ENCODE measurements at regions not wholly inside any gene's neighbourhood (a gene's known extent, or its start where the extent isn't known, plus 50 kb on each side); places are given as distances from the start of the nearest gene placed in this dataset.

DNA sequence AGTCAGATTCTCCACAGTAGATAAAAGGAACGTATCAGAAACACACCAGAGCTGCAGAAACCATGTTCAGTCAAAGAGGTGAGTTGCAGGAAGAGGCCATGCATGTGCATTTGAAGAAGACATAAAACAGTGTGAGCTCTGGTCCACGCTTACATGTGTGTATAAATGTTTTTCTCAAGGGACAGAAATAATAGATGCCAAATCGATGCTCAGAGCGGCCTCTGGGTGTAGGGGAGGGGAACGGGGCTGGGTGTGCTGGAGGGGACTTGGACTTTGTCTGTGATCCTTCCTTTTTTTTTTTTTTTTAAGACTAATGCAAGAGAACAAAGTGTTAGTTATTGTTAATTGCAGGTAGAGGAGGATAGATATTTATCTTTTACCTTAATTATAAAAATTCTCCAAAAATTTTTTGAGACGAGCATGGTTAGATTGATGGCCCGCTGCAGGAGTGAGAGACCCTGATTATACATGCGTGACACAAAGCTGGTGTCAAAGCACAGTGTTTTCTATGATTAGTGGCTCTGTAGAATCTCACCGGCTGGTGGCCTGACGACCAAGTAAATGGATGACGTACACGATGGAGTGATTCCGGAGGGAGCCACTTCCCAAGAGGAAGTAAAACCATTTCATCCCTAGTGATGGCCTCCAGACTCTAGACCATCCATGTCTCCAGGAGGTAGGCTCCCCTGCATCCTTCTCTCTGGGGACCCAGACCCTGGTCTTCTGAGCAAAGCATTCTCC, 240.2 kb downstream of the ENGASE start:
- no peak overlapping the region for H2AFZ ChIP-seq (ENCODE audit: low read length)
- 23% methylated on average over 13 of the region's 13 CpGs for WGBS (ENCODE audit: low lambda C conversion rate)
- H3K4me2 ChIP-seq (ENCODE audit: low read depth, low read length) = no peak overlapping the region
- peaks cover 18 to 91% of the 10 kb centered on the region in 2 experiments for H3K27me3 ChIP-seq (ENCODE audit: control insufficient read depth in 1 of 2, insufficient read depth in 2 of 2, low read length in 2 of 2)
- DNase-seq (ENCODE audit: low spot score) = no peak
- TF ChIP-seq NAIF1 (CRISPR knock-in tag; IDR thresholded peaks at IDR 0.05; ENCODE audit: borderline replicate concordance) (no peak), HOXA7 (CRISPR knock-in tag; IDR thresholded peaks at IDR 0.05) (no peak), CREB1 (IDR thresholded peaks at IDR 0.05) (peak; percentile 42; the same call in 1 of the 2 replicates), CREB1 (CRISPR knock-in tag; IDR thresholded peaks at IDR 0.05) (no peak), CCDC6 (CRISPR knock-in tag; IDR thresholded peaks at IDR 0.05) (no peak)
- TF ChIP-seq, protein P1, sequence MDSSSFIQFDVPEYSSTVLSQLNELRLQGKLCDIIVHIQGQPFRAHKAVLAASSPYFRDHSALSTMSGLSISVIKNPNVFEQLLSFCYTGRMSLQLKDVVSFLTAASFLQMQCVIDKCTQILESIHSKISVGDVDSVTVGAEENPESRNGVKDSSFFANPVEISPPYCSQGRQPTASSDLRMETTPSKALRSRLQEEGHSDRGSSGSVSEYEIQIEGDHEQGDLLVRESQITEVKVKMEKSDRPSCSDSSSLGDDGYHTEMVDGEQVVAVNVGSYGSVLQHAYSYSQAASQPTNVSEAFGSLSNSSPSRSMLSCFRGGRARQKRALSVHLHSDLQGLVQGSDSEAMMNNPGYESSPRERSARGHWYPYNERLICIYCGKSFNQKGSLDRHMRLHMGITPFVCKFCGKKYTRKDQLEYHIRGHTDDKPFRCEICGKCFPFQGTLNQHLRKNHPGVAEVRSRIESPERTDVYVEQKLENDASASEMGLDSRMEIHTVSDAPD (CRISPR knock-in tag; IDR thresholded peaks at IDR 0.05) = no peak
- H3K4me3 ChIP-seq (replicated peaks in 1 of 3; ENCODE audit: insufficient read depth in 1 of 3, low read depth in 2 of 3, low read length in 3 of 3) = no peak overlapping the region
- H3K27ac ChIP-seq (ENCODE audit: extremely low read length, insufficient read depth, low read length) = no peak overlapping the region
- no peak for FAIRE-seq
- ATAC-seq = no peak
- no peaks in the 10 kb centered on the region for H3K36me3 ChIP-seq (replicated peaks in 1 of 2; ENCODE audit: control insufficient read depth in 1 of 2, insufficient read depth in 2 of 2, low read length in 2 of 2)
- H3K4me1 ChIP-seq (ENCODE audit: insufficient read depth, low read length) = no peaks in the 10 kb centered on the region
- in situ Hi-C loops (cut with HindIII; ENCODE audit: extremely low pct_ligation_motif_present, low pct_unique_long_range_greater_than_20kb) = no loop called here
- H4K20me1 ChIP-seq (ENCODE audit: insufficient read depth, low read length) = no peaks in the 10 kb centered on the region
- no TSS peak for BruUV-seq (replicated peaks)
- H3K9me3 ChIP-seq (ENCODE audit: low read length) = no peaks in the 10 kb centered on the region
- intact Hi-C loops (cut with micrococcal nuclease; ENCODE audit: unreplicated experiment) = no loop called here
- no peaks in the 10 kb centered on the region for H3K79me2 ChIP-seq (ENCODE audit: insufficient read depth, low read length)
- no peak overlapping the region for H3K9ac ChIP-seq (ENCODE audit: insufficient read depth, low read depth, low read length)
- POLR2A ChIA-PET = no interaction called here
- CTCF ChIA-PET (ENCODE audit: low intra/inter-chr PET ratio, low total read pairs) = no interaction called here

DNA sequence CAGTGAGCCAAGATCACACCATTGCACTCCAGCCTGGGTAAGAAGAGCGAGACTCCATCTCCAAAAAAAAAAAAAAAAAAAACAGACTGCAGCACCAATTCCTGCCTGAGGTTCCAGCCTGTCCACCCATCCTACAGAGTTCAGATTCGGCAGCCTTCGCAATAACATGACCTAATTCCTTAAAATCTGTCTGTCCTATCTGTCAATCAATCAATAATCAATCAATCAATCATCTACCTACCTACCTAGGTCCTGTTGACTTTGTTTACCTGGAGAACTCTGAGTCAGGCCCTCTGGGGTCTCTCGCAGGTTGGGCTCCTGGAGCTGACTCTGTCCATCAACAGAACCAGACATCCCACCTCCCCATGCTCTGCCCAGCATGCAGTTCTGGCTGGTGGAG, 236.7 kb downstream of the ENGASE start:
- no peaks in the 10 kb centered on the region for H3K9me3 ChIP-seq (ENCODE audit: low read length)
- no peak overlapping the region for H3K27ac ChIP-seq (ENCODE audit: extremely low read length, insufficient read depth, low read length)
- 13% methylated on average over 4 of the region's 4 CpGs for WGBS (ENCODE audit: low lambda C conversion rate)
- peaks cover 13 to 91% of the 10 kb centered on the region in 2 experiments for H3K27me3 ChIP-seq (ENCODE audit: control insufficient read depth in 1 of 2, insufficient read depth in 2 of 2, low read length in 2 of 2)
- no peaks in the 10 kb centered on the region for H3K79me2 ChIP-seq (ENCODE audit: insufficient read depth, low read length)
- H3K9ac ChIP-seq (ENCODE audit: insufficient read depth, low read depth, low read length) = no peak overlapping the region
- H4K20me1 ChIP-seq (ENCODE audit: insufficient read depth, low read length) = no peaks in the 10 kb centered on the region
- CTCF ChIA-PET (ENCODE audit: low intra/inter-chr PET ratio, low total read pairs) = no interaction called here
- no peaks in the 10 kb centered on the region for H3K4me1 ChIP-seq (ENCODE audit: insufficient read depth, low read length)
- ATAC-seq = no peak
- TF ChIP-seq ZFP36L1 (CRISPR knock-in tag; IDR thresholded peaks at IDR 0.05) = no peak
- no peak for TF ChIP-seq IKZF1 (IDR thresholded peaks at IDR 0.05)
- H3K36me3 ChIP-seq (replicated peaks in 1 of 2; ENCODE audit: control insufficient read depth in 1 of 2, insufficient read depth in 2 of 2, low read length in 2 of 2) = no peaks in the 10 kb centered on the region
- FAIRE-seq = no peak
- intact Hi-C loops (cut with micrococcal nuclease; ENCODE audit: unreplicated experiment) = no loop called here
- no peak for DNase-seq (ENCODE audit: low spot score)
- no TSS peak for BruUV-seq (replicated peaks)
- H3K4me2 ChIP-seq (ENCODE audit: low read depth, low read length) = no peak overlapping the region
- H2AFZ ChIP-seq (ENCODE audit: low read length) = no peak overlapping the region
- POLR2A ChIA-PET = no interaction called here
- H3K4me3 ChIP-seq (replicated peaks in 1 of 3; ENCODE audit: insufficient read depth in 1 of 3, low read depth in 2 of 3, low read length in 3 of 3) = no peak overlapping the region
- in situ Hi-C loops (cut with HindIII; ENCODE audit: extremely low pct_ligation_motif_present, low pct_unique_long_range_greater_than_20kb) = no loop called here

Measured in HepG2 (cell line).